Activated naive CD8-positive, alpha-beta T cell treated with anti-CD3 and anti-CD28 coated beads, Interleukin-2, amount 50 U/mL, for 16 hours (primary cell): ENCODE measurements at regions not wholly inside any gene's neighbourhood (a gene's known extent, or its start where the extent isn't known, plus 50 kb on each side); places are given as distances from the start of the nearest gene placed in this dataset.
"Not testable (repeated sequence)": the region's sequence is repeated elsewhere in the genome, so short reads cannot be mapped to it uniquely, and the experiment has no call there.

ENCODE experiments used
- DNase-seq: peaks from one replicate; pipeline ENCODE4 v3.0.0-alpha.2; 2020; ENCODE audit warnings: low read depth, low spot score

- DNase-seq = no peak
Measured at GRCh38 chr21:24014381-24014780, 1592.9 kb downstream of the MRPL39 start.

- no peak for DNase-seq
Measured at GRCh38 chr21:24011087-24011486, 1596.2 kb downstream of the MRPL39 start.

GRCh38 chr21:24007592-24007991, 1599.7 kb downstream of the MRPL39 start:
- DNase-seq = no peak

- no peak for DNase-seq
Measured at GRCh38 chr21:23986987-23987386, 1620.3 kb downstream of the MRPL39 start.

- no peak for DNase-seq
Measured at GRCh38 chr21:23986214-23986613, 1621.1 kb downstream of the MRPL39 start.

DNA sequence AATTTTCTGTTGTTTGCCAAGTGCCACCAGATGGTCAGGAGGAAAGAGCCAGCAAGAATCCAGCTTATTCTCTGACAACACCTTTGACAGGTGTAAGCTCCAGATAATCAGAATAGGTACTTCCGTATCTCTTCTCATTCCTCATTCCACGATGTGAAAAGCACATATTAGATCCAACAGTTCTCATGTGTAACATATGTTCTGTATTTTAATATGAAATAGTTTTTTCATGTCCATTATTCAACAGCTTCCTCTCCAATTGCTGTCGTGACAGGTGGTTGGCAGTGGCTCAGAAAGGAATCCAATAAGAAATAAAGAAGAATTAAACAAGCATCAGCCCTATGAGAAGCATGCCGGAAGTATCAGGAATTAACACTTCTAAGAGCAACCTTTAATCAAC, 1624.7 kb downstream of the MRPL39 start:
- no peak for DNase-seq

DNA sequence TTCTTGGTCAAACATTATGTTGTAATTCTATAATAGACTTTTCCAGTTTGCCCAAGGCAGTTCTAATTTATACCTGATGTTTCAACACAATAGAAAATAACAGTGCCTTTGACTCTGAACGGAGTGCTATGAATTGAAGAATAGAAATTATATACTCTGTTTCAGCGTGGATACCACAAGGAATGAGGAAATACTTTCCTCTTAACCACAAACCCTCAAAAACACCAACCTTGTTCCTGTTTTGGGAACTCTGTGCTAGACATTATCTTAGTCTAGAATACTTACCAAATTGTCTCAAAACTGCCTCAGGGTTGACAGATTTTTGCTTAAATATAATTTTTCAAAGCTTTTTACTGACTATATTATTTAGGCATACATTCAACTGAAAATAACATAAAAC, 1629.3 kb downstream of the MRPL39 start:
- no peak for DNase-seq

GRCh38 chr21:23968722-23969647, 1638.3 kb downstream of the MRPL39 start:
- DNase-seq = peak; percentile 58

DNA sequence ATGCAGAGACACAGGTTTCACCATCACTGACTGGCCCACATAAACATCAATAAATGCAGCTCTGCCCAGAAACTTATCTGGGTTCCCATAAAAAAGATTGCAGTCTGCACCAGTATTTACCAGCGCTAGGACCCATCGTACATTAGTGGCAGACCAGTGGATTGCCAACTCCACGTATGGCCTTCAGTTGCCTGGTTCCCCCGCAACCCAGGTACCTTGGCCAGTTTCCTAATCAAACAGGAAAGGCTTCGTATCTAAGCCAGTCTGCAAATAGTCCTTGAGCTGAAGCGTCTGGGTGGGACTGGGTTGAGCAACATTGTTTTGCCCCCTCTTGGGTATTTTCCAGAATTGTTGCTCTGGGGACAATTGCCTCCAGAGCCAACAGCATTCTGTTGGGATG, 1639.3 kb downstream of the MRPL39 start:
- DNase-seq = no peak

- DNase-seq = no peak
Measured at GRCh38 chr21:23963454-23963853, 1643.8 kb downstream of the MRPL39 start.

DNA sequence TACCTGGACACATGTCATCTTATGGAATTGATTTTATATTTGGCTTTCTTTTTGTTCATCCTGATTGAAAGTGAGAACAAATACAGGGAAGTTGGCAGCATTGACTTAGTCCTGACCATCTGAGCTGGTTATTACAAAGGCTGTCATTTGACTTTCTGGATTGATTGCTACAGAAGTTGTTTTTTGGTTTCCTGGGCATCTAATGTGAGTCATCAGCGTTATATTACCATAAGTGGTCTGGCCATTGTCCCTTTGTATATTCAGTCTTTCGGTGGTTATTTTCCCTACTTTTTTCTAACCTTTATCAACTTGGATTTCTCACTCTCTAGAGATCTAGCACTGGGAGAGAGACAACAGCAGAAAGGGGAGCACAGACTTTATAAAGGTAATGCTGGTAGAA, 1646.5 kb downstream of the MRPL39 start:
- no peak for DNase-seq

DNA sequence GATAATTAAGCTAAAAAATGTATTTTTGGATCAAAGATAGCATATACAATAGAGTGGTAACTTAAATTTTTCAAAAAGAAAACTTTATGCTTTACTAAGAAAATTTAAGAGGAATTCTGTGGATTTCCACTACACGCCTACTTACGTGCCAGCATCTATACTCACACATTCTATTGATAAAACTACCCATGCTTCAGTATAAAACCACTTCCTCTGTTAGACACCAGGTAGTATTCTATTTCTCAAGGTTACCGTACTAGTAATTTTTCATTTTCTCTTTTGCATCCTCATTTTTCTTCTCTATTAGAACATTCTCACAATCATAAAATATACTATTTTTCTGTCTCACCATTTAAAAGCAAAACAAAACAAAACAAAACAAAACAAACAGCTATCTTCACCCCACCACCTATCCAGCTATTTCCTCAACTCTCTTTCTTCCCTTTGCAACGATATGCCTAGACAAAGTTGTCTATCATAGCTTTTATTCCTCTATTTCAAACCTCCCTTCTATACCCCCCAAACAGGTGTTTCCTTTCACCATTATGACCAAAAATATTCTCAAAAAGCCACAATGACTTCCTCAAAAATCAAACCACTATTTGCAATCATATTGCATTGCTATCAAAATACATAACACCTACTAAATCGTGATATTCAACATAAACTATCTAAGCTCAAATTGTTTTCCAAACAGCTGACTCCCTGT, 1652.0 kb downstream of the MRPL39 start:
- no peak for DNase-seq

- no peak for DNase-seq
Measured at GRCh38 chr21:23952269-23952668, 1655.0 kb downstream of the MRPL39 start.

GRCh38 chr21:23951251-23951650, 1656.0 kb downstream of the MRPL39 start:
- no peak for DNase-seq

DNA sequence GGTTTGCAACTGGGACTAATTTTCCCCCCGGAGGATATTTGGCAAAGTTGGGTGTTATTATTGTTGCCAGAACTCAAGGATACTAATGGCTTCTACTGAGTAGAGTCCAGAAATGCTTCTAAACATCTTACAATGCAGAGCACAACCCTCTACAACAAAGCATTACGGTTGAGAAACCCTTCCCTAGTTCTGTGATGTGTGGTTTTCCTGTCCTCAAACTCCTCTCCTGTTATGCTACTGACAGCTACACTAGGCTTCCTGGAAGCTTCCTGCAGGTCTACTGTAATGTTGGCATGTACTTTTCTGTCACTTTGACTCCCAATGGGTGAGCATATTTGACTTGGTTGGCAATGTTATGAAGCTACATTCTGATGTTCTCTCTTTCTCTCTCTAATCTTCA, 1656.9 kb downstream of the MRPL39 start:
- DNase-seq = no peak

DNA sequence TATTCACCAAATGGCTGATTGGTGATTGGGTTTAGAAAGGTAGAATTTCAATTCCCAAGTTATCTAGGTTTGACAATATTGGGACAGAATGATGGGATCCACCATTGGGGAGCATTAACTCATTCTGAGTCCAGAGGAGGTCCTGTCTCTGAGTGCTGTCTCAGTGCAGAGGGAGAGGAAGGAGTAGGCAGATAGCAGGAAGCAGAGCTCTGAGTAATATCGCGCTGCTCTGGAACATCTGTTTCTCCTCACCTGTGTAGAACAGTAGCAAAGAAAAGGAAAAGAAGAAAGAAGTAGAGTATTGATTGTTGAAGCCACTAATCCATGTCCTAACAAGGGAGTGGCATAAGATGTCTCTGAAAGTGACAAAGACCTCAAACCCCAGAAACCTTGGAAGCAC, 1657.8 kb downstream of the MRPL39 start:
- DNase-seq = no peak

- no peak for DNase-seq
Measured at GRCh38 chr21:23939369-23940065, 1667.8 kb downstream of the MRPL39 start.

- DNase-seq = no peak
Measured at GRCh38 chr21:23936991-23937390, 1670.3 kb downstream of the MRPL39 start.

DNA sequence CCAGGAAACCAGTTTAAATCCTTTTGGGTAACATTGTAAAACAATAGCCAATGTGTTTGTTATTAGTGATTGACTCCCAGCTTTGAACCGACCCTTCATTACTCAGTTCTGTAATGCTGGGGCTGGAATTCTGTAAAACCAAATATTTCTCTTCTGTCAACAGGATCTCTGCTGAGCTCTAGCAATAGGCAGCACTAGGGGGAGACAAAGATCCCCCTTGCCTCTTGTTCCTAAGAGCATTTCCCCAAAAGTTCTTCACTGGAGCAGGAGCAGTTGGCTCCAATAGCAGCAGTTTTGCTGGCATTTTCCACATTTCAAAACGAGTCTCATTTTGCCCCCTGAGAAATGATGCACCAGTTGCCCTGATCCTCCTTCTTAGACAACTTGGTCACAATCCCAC, 1671.1 kb downstream of the MRPL39 start:
- DNase-seq = no peak

DNA sequence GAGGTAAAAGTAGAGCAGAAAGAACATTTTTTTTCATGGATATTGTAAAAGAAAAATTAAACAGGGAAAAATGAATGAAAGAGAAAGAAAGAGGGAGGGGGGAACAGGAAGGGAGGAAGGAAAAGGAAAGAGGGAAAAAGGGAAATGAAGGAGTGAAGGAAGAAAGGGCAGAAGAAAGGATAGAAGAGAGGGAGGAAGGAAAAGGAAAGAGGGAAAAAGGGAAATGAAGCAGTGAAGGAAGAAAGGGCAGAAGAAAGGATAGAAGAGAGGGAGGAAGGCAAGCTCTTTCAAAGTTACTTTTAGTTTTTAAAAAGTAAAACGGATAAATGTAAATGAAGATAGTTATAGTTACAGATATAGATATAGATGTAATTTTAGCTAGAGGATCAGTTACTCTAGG, 1676.7 kb downstream of the MRPL39 start:
- DNase-seq = no peak

DNA sequence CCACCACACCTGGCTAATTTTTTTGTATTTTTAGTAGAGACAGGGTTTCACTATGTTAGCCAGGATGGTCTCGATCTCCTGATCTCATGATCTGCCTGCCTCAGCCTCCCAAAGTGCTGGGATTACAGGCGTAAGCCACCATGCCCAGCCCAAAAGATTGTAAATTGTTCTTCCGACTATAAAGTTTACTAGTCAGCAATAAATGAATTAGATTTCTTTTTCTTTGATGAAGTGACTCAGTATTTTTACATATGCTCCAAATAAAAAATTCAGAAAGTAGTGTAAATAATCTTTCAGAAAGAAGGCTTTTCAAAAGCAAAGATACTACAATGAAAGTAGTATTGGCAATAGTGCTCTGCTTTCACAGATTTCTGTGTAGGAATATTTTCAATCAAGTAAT, 1680.9 kb downstream of the MRPL39 start:
- not testable (repeated sequence) for DNase-seq

GRCh38 chr21:23921670-23922418, 1685.4 kb downstream of the MRPL39 start:
- no peak for DNase-seq
